Omental fat pad (tissue), 3 donors: ENCODE measurements at regions not wholly inside any gene's neighbourhood (a gene's known extent, or its start where the extent isn't known, plus 50 kb on each side); places are given as distances from the start of the nearest gene placed in this dataset.

Source experiments
- ATAC-seq: fragments of 150-250 bp; one replicate; pipeline ENCODE4 v1.9.1; 2016; ENCODE audit warnings: mild to moderate bottlenecking, moderate library complexity; ENCODE audit not compliant: low FRiP score
- DNase-seq: peaks from one replicate; pipeline ENCODE4 v3.0.0-alpha.2; 2019; ENCODE audit warnings: low spot score
- TF ChIP-seq, protein P1 (sequence below), 3 donors: fragments of 450-650 bp; IDR thresholded peaks; one replicate each; pipeline ENCODE4 v1.5.1; 2016 to 2017; ENCODE audit warnings: antibody characterized with exemption in 3 of 3, mild to moderate bottlenecking in 3 of 3, moderate library complexity in 2 of 3

GRCh38 chr2:7977981-7978380 lies 703.9 kb upstream of the ID2 start:
- ATAC-seq, result no peak
- TF ChIP-seq, protein P1, sequence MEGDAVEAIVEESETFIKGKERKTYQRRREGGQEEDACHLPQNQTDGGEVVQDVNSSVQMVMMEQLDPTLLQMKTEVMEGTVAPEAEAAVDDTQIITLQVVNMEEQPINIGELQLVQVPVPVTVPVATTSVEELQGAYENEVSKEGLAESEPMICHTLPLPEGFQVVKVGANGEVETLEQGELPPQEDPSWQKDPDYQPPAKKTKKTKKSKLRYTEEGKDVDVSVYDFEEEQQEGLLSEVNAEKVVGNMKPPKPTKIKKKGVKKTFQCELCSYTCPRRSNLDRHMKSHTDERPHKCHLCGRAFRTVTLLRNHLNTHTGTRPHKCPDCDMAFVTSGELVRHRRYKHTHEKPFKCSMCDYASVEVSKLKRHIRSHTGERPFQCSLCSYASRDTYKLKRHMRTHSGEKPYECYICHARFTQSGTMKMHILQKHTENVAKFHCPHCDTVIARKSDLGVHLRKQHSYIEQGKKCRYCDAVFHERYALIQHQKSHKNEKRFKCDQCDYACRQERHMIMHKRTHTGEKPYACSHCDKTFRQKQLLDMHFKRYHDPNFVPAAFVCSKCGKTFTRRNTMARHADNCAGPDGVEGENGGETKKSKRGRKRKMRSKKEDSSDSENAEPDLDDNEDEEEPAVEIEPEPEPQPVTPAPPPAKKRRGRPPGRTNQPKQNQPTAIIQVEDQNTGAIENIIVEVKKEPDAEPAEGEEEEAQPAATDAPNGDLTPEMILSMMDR (IDR thresholded peaks at IDR 0.05), result no peak
- DNase-seq, result no peak

- no peak for DNase-seq
- TF ChIP-seq, protein P1 (IDR thresholded peaks at IDR 0.05), result no peak
- ATAC-seq, result no peak
These were observed 699.8 kb upstream of the ID2 start for GRCh38 chr2:7982054-7982453.

DNA sequence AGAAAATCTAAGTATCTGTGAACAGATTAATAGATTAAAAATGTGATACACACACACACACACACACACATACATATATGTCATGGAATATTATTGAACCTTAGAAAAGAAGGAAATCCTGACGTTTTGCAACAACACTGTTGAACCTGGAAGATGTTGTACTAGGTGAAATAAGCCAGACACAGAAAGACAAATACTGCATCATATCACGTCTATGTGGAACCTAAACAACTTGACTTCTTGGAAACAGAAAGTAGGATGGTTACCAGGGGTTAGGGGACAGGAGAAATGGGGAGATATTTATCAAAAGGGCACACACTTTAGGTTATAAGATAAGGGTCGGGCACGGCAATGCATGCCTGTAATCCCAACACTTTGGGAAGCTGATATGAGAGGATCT lies 698.4 kb upstream of the ID2 start:
- DNase-seq, result no peak
- no peak for ATAC-seq
- TF ChIP-seq, protein P1 (IDR thresholded peaks at IDR 0.05), result no peak

DNA sequence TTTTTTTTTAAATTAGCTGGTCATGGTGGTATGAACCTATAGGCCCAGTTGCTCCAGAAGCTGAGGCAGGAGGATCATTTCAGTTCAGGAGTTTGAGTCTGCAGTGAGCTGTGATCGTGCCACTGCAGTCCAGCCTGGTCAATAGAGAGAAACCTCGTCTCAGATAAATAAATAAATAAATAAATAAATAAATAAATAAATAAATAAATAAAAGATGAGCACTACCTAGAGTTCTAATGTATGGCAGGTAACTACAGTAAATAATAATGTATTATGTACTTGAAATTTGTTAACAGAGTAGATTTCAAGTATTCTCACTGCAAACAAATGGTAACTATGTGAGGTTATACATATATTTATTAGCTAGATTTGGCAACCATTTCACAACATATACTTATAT lies 697.9 kb upstream of the ID2 start:
- TF ChIP-seq, protein P1 (IDR thresholded peaks at IDR 0.05), result no peak
- DNase-seq (no peak), ATAC-seq (no peak)

DNA sequence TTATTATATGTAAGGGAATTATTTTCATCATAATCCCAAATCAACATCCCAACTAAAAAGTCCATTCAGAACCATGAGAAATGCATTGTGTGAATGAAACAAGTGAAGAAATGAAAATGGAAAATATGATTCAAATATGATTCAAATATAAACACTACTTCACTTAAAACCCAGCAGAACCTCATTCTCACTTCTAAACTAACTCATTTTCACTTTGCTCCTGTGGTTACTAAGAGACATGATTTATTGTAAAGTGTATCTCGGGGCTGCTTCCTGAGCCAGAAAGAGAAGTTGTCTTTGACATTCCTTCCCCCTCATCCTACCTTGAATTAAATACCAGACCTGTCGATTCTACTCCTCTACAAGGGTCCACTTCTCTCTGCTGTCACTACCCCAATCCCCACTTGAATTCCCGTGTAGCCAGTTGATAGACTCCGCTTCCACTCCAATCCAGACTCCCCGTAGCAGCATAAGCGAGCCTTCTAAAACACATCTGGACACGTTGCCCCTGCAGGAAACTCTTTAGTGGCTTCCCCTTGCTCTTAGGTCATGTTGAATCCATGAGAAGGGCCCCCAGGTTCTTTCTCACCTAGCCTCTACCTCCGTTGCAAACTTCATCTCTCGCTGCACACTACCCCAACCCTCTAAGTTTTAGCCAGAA lies 697.0 kb upstream of the ID2 start:
- TF ChIP-seq, protein P1 (IDR thresholded peaks at IDR 0.05), result no peak
- ATAC-seq, result no peak
- no peak for DNase-seq

- DNase-seq (no peak), ATAC-seq (no peak)
- TF ChIP-seq, protein P1 (IDR thresholded peaks at IDR 0.05), result no peak
These were observed 695.4 kb upstream of the ID2 start for GRCh38 chr2:7986431-7986830.

- TF ChIP-seq, protein P1 (IDR thresholded peaks at IDR 0.05), result no peak
- no peak for DNase-seq
- ATAC-seq, result no peak
These were observed 693.9 kb upstream of the ID2 start for GRCh38 chr2:7987992-7988391.
